SU-DHL-6 (cell line): ENCODE measurements at regions not wholly inside any gene's neighbourhood (a gene's known extent, or its start where the extent isn't known, plus 50 kb on each side); places are given as distances from the start of the nearest gene placed in this dataset.

Source experiments
- CTCF ChIP-seq: fragments of 200-600 bp; sonication (generic); IDR thresholded peaks from one replicate; pipeline ENCODE4 v1.5.1; 2017; ENCODE audit warnings: antibody characterized with exemption, mild to moderate bottlenecking, low read length, moderate library complexity; ENCODE audit not compliant: insufficient read depth, poor library complexity, severe bottlenecking
- EZH2phosphoT487 ChIP-seq: fragments of 200-600 bp; sonication (generic), shearing (Covaris generic); conservative IDR thresholded peaks from 2 replicates; pipeline ENCODE4 v1.6.1; 2018; ENCODE audit warnings: mild to moderate bottlenecking, antibody characterized with exemption, low read length, moderate library complexity, mixed read lengths

- no peak for TF ChIP-seq CTCF
- no peak for TF ChIP-seq EZH2phosphoT487
Measured at GRCh38 chr2:102872388-102872787, 110.6 kb downstream of the TMEM182 start.
